HG03025 (cell line): ENCODE measurements at regions not wholly inside any gene's neighbourhood (a gene's known extent, or its start where the extent isn't known, plus 50 kb on each side); places are given as distances from the start of the nearest gene placed in this dataset.

Experiments
- ATAC-seq: cut with Tn5 transposase; IDR thresholded peaks from one replicate; pipeline ENCODE4 v1.9.1; 2021; ENCODE audit warnings: mild to moderate bottlenecking, moderate library complexity; ENCODE audit not compliant: unreplicated experiment, low FRiP score

- ATAC-seq: no peak
These were observed 338.7 kb downstream of the CDH2 start for GRCh38 chr18:27838225-27838624.

GRCh38 chr18:27826101-27826500 lies 350.8 kb downstream of the CDH2 start:
- ATAC-seq: no peak

GRCh38 chr18:27825689-27826088 lies 351.2 kb downstream of the CDH2 start:
- ATAC-seq: no peak

GRCh38 chr18:27824841-27825681 lies 351.9 kb downstream of the CDH2 start:
- no peak for ATAC-seq

GRCh38 chr18:27824275-27824674 lies 352.7 kb downstream of the CDH2 start:
- ATAC-seq: no peak

GRCh38 chr18:27823053-27823452 lies 353.9 kb downstream of the CDH2 start:
- no peak for ATAC-seq

- no peak for ATAC-seq
These were observed 368.2 kb downstream of the CDH2 start for GRCh38 chr18:27808683-27809082.

GRCh38 chr18:27803957-27804356 lies 373.0 kb downstream of the CDH2 start:
- no peak for ATAC-seq

- no peak for ATAC-seq
These were observed 379.4 kb downstream of the CDH2 start for GRCh38 chr18:27797484-27797883.

- ATAC-seq: no peak
These were observed 382.6 kb downstream of the CDH2 start for GRCh38 chr18:27794181-27794926.

- ATAC-seq: no peak
These were observed 383.7 kb downstream of the CDH2 start for GRCh38 chr18:27793013-27793785.

GRCh38 chr18:27789406-27789805 lies 387.5 kb downstream of the CDH2 start:
- ATAC-seq: no peak

- no peak for ATAC-seq
These were observed 389.4 kb downstream of the CDH2 start for GRCh38 chr18:27787547-27787946.

- no peak for ATAC-seq
These were observed 391.0 kb downstream of the CDH2 start for GRCh38 chr18:27785815-27786471.

GRCh38 chr18:27780061-27780745 lies 396.7 kb downstream of the CDH2 start:
- ATAC-seq: no peak

GRCh38 chr18:27778925-27779324 lies 398.0 kb downstream of the CDH2 start:
- ATAC-seq: no peak

GRCh38 chr18:27778441-27778840 lies 398.5 kb downstream of the CDH2 start:
- ATAC-seq: no peak

- ATAC-seq: no peak
These were observed 404.8 kb downstream of the CDH2 start for GRCh38 chr18:27772081-27772480.

GRCh38 chr18:27771571-27771970 lies 405.4 kb downstream of the CDH2 start:
- ATAC-seq: no peak

GRCh38 chr18:27769152-27769551 lies 407.8 kb downstream of the CDH2 start:
- ATAC-seq: no peak
